HUDEP-2 (cell line): ENCODE measurements at regions not wholly inside any gene's neighbourhood (a gene's known extent, or its start where the extent isn't known, plus 50 kb on each side); places are given as distances from the start of the nearest gene placed in this dataset.

ENCODE experiments used
- DNase-seq, 76 experiments: peaks; one replicate each; lab custom pipeline; 2025; ENCODE audit not compliant: unreplicated experiment in 76 of 76; lab: John Stamatoyannopoulos, UW

DNA sequence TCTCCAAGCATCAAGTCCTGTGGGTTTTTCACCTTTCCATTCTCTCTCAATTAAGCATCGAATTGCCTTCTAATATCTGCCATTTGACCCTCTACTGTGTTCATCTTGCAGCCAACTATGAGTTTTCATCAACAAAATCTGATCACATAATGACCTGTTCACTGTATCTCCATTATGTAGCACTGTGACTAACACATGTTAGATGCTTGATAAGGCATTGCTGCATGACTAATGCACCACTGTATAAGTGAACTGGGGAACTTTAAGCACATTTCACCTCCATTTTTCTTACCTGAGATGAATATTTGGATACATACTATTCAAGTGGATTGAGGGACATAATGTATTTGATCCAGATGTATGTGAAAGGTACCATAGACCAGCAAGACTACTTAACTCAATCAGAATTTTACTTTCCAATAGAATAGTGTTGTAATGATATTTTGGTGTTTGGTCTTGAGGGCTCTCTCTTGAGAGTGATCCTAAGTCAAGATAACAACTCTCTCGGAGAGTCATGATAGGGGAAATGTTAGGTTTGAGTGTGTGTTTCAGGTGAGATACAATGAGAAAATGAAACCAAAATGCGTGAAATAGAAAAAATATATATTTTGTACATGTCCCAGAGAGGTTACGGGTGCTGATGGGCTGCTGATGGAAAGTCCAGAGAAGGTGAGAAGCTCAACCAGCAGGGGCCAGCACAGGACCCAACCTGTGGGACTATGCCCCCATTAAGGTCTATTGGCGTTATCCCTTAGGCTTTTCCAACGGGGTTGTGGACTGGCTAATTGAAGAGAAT lies 60.2 kb upstream of the HS3ST1 start:
- DNase-seq = no peak

- DNase-seq = no peak
Observed at GRCh38 chr4:11487868-11488544, 59.3 kb upstream of the HS3ST1 start.

DNA sequence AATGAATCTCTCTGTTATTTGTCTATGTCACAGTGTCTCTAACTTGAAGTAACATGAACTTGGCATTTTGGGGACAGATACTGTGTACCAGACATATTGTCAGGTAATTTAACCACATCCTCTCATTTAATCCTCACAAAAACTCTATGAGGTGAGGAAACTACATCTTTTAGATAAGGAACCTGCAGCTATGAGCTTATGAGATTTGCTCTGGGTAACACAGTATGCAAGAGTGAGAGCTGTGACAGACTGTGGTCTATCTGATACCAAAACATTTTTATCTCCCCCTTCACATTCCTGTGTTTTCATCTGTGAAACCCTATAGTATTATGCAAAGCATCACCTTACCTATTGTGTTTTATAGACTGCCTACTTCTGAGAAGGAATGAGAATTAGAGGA lies 58.4 kb upstream of the HS3ST1 start:
- DNase-seq = no peak

GRCh38 chr4:11485926-11486325 lies 57.2 kb upstream of the HS3ST1 start:
- no peak for DNase-seq

GRCh38 chr4:11484531-11484930 lies 55.8 kb upstream of the HS3ST1 start:
- no peak for DNase-seq

DNA sequence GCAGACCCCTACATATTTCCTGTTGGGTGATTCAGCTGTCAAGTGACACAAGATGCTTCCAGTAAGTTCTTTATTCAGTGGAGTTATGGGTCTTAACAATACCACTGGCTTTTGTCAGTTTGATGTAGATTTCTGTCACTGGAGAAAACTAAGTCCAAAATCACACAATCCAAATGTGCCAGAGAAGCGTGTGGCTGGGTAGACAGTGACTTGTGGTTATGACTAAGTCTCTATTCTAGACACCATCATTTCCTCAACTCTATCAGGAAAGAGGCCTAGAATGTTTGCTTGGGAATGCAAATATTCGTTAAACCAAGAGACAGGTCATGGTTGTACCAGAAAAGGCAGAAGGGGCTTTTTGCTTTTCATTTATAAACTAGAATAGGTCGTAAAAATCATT lies 54.4 kb upstream of the HS3ST1 start:
- DNase-seq = no peak

DNA sequence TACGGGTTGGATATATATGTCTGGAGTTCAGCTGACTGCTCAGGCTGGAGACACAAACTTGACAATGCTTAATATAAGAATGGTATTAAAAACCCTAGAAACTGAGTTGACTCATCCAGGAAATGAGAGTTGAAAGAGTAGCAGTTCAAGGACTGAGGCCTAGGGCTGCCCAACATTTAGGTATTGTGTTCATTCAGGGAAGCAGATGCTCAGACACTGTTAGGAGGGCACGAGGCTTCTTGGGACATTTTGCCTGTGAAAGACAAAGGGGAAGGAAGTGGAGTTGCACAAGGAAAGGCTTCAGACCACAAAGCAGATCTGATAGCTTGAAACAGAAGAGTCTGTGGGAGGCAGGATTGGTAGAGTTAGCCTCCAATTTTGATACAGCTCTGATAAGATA lies 52.0 kb upstream of the HS3ST1 start:
- DNase-seq = no peak
